ENCODE measurements at regions not wholly inside any gene's neighbourhood (a gene's known extent, or its start where the extent isn't known, plus 50 kb on each side); places are given as distances from the start of the nearest gene placed in this dataset.

DNA sequence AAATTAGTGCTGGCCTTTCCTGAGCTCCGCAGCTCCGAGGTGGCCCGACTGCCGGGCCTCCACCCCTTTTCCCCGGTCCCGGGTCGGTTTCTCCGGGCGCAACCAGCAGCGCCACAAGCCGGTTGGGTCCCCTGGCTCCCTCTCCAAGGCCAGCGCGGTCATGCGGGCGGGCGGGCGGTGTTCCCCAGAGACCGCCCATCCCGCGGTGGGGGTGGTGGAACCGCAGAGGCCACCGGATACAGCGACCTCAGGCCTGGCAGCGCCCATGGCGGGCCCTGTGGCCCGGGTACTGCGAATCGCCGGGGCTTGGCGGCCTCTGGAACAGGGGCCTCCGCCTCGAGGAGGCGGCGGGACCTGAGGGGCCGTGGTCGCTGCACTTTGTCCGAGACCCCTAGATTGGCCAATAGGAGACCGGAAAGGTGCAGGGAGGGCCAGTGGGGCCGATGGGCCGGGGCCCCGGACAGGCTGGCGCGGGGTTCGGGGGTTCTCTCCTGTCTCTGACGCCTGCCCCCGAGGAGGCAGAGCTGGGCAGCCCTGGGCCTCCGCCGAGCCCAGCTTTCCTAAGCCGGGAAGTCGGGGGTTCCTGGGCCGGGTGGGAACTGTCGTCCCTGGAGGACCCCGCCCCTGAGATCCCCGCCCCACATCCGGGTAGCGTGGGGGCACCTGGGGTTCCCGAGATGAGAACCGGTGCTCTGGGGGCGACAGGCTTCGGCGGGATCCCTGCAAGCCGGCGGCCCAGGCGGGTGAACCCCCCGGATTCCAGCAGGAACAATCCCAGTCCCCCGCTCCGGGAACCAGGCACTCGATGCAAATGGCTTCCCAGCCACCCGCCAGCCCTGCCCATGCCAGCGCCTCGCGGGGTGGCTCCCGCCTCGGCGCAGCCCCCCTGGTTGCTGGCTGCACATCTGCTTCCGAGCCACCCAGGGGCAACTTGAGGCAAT is 293.9 kb downstream of the ZSWIM6 start:
- peak overlapping the region; percentile 76 for H3K4ac ChIP-seq (ENCODE audit: low read length)
- peak overlapping the region; percentile 12 for H3K14ac ChIP-seq (ENCODE audit: low read length)
- peak overlapping the region; percentile 79 for H2AK5ac ChIP-seq (ENCODE audit: low read depth, low read length)
- H3K9me3 ChIP-seq (replicated peaks in 1 of 2; ENCODE audit: control insufficient read depth in 2 of 2, insufficient read depth in 1 of 2, low read depth in 1 of 2, low read length in 2 of 2) = no peaks in the 10 kb centered on the region
- no peak overlapping the region for H4K91ac ChIP-seq (ENCODE audit: low read depth, low read length, poor library complexity)
- H3K36me3 ChIP-seq (replicated peaks in 1 of 2; ENCODE audit: control insufficient read depth in 2 of 2, insufficient read depth in 2 of 2, low read length in 2 of 2) = no peaks in the 10 kb centered on the region
- H3K4me3 ChIP-seq (ENCODE audit: low read length in 2 of 2) = peak overlapping the region in 1 of 2 donors; percentile 71
- H3K23ac ChIP-seq (ENCODE audit: low read depth, low read length, poor library complexity) = no peak overlapping the region
- peak overlapping the region; percentile 78 for H3K9ac ChIP-seq (ENCODE audit: low read depth, low read length, poor library complexity)
- peak overlapping the region; percentile 69 for H3K4me2 ChIP-seq (ENCODE audit: insufficient read depth, low read length, poor library complexity, severe bottlenecking)
- no CpG with 5 or more reads among the region's 76 CpGs for WGBS, 2 donors (ENCODE audit: extremely low coverage in 2 of 2, insufficient read length in 2 of 2, insufficient replicate concordance in 1 of 2)
- peak overlapping the region; percentile 95 for H3K18ac ChIP-seq (ENCODE audit: low read length)
- no peaks in the 10 kb centered on the region for H3K27me3 ChIP-seq (ENCODE audit: control insufficient read depth in 3 of 3, insufficient read depth in 3 of 3, low read depth in 1 of 3, low read length in 3 of 3)
- H2AFZ ChIP-seq (ENCODE audit: low read length) = peak overlapping the region; percentile 80
- peaks cover 5 to 20% of the 10 kb centered on the region in 2 donors for H3K4me1 ChIP-seq (ENCODE audit: control insufficient read depth in 2 of 2, insufficient read depth in 1 of 2, low read depth in 1 of 2, low read length in 2 of 2)
- no peak overlapping the region for H3K27ac ChIP-seq (replicated peaks; ENCODE audit: low read length)
- H4K8ac ChIP-seq (ENCODE audit: low read depth, low read length) = peak overlapping the region; percentile 43
- peak overlapping the region; percentile 74 for H2BK15ac ChIP-seq (ENCODE audit: low read length)
- peaks cover 2% of the 10 kb centered on the region for H3K79me1 ChIP-seq (ENCODE audit: low read depth, low read length)
- H2BK120ac ChIP-seq (ENCODE audit: low read depth, low read length) = peak overlapping the region; percentile 61
- H2BK5ac ChIP-seq (ENCODE audit: low read length) = peak overlapping the region; percentile 95
- H2BK12ac ChIP-seq (ENCODE audit: low read length) = peak overlapping the region; percentile 17
- DNase-seq (ENCODE audit: low spot score) = peak; percentile 40

- Histone ChIP-seq H3K9me3 (replicated peaks in 1 of 2; ENCODE audit: control insufficient read depth in 2 of 2, insufficient read depth in 1 of 2, low read depth in 1 of 2, low read length in 2 of 2) (no peaks in the 10 kb centered on the region), H3K4ac (ENCODE audit: low read length) (no peak overlapping the region)
These were observed 294.7 kb downstream of the ZSWIM6 start for GRCh38 chr5:61626639-61627282.

DNA sequence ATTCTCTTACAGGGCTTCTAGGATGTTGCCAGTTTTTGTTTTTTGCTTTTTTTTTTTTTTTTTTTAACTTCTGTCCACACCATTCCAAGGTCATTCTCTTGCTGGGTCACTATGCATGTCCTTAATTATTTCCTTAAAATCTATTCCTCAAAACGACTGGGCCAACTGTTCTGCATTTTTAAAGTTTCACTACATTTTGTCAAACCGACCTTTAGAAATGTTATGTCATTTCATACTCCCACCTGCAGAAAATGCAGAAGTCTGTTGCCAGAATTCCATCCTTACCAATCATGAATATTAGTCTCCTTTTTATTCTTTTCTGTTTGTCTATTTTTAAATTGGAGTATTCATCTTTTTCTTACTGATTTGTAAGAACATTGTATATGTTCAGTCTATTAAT is 295.5 kb downstream of the ZSWIM6 start:
- no peaks in the 10 kb centered on the region for H3K36me3 ChIP-seq (replicated peaks in 1 of 2; ENCODE audit: control insufficient read depth in 2 of 2, insufficient read depth in 2 of 2, low read length in 2 of 2)
- H2BK5ac ChIP-seq (ENCODE audit: low read length) = no peak overlapping the region
- H3K27ac ChIP-seq (replicated peaks; ENCODE audit: low read length) = no peak overlapping the region
- no peak overlapping the region for H2BK120ac ChIP-seq (ENCODE audit: low read depth, low read length)
- no peak overlapping the region for H4K91ac ChIP-seq (ENCODE audit: low read depth, low read length, poor library complexity)
- no peak overlapping the region for H3K9ac ChIP-seq (ENCODE audit: low read depth, low read length, poor library complexity)
- no CpG with 5 or more reads among the region's 2 CpGs for WGBS, 2 donors (ENCODE audit: extremely low coverage in 2 of 2, insufficient read length in 2 of 2, insufficient replicate concordance in 1 of 2)
- H4K8ac ChIP-seq (ENCODE audit: low read depth, low read length) = no peak overlapping the region
- H3K79me1 ChIP-seq (ENCODE audit: low read depth, low read length) = peaks cover 2% of the 10 kb centered on the region
- H3K4me2 ChIP-seq (ENCODE audit: insufficient read depth, low read length, poor library complexity, severe bottlenecking) = no peak overlapping the region
- H3K4me3 ChIP-seq (ENCODE audit: low read length in 2 of 2) = no peak overlapping the region
- no peaks in the 10 kb centered on the region for H3K9me3 ChIP-seq (replicated peaks in 1 of 2; ENCODE audit: control insufficient read depth in 2 of 2, insufficient read depth in 1 of 2, low read depth in 1 of 2, low read length in 2 of 2)
- no peak overlapping the region for H2BK15ac ChIP-seq (ENCODE audit: low read length)
- H3K18ac ChIP-seq (ENCODE audit: low read length) = no peak overlapping the region
- H3K27me3 ChIP-seq (ENCODE audit: control insufficient read depth in 3 of 3, insufficient read depth in 3 of 3, low read depth in 1 of 3, low read length in 3 of 3) = no peaks in the 10 kb centered on the region
- peaks cover 10 to 26% of the 10 kb centered on the region in 2 donors for H3K4me1 ChIP-seq (ENCODE audit: control insufficient read depth in 2 of 2, insufficient read depth in 1 of 2, low read depth in 1 of 2, low read length in 2 of 2)
- H3K4ac ChIP-seq (ENCODE audit: low read length) = no peak overlapping the region
- H2AFZ ChIP-seq (ENCODE audit: low read length) = no peak overlapping the region
- DNase-seq (ENCODE audit: low spot score) = no peak
- H3K14ac ChIP-seq (ENCODE audit: low read length) = no peak overlapping the region
- H3K23ac ChIP-seq (ENCODE audit: low read depth, low read length, poor library complexity) = no peak overlapping the region
- no peak overlapping the region for H2BK12ac ChIP-seq (ENCODE audit: low read length)
- H2AK5ac ChIP-seq (ENCODE audit: low read depth, low read length) = no peak overlapping the region

More at GRCh38 chr5:61626639-61627282, 294.7 kb downstream of the ZSWIM6 start:
- peaks cover 2% of the 10 kb centered on the region for H3K79me1 ChIP-seq (ENCODE audit: low read depth, low read length)
- no peaks in the 10 kb centered on the region for H3K36me3 ChIP-seq (replicated peaks in 1 of 2; ENCODE audit: control insufficient read depth in 2 of 2, insufficient read depth in 2 of 2, low read length in 2 of 2)
- H3K14ac ChIP-seq (ENCODE audit: low read length) = no peak overlapping the region
- no peak overlapping the region for H3K4me2 ChIP-seq (ENCODE audit: insufficient read depth, low read length, poor library complexity, severe bottlenecking)
- peak overlapping the region; percentile 79 for H2AK5ac ChIP-seq (ENCODE audit: low read depth, low read length)
- no CpG with 5 or more reads among the region's 10 CpGs for WGBS, 2 donors (ENCODE audit: extremely low coverage in 2 of 2, insufficient read length in 2 of 2, insufficient replicate concordance in 1 of 2)
- H3K27ac ChIP-seq (replicated peaks; ENCODE audit: low read length) = no peak overlapping the region
- H4K91ac ChIP-seq (ENCODE audit: low read depth, low read length, poor library complexity) = no peak overlapping the region
- peaks cover 10 to 25% of the 10 kb centered on the region in 2 donors for H3K4me1 ChIP-seq (ENCODE audit: control insufficient read depth in 2 of 2, insufficient read depth in 1 of 2, low read depth in 1 of 2, low read length in 2 of 2)
- H2BK5ac ChIP-seq (ENCODE audit: low read length) = no peak overlapping the region
- no peak overlapping the region for H2AFZ ChIP-seq (ENCODE audit: low read length)
- DNase-seq (ENCODE audit: low spot score) = no peak
- no peak overlapping the region for H3K9ac ChIP-seq (ENCODE audit: low read depth, low read length, poor library complexity)
- no peaks in the 10 kb centered on the region for H3K27me3 ChIP-seq (ENCODE audit: control insufficient read depth in 3 of 3, insufficient read depth in 3 of 3, low read depth in 1 of 3, low read length in 3 of 3)
- H2BK12ac ChIP-seq (ENCODE audit: low read length) = peak overlapping the region; percentile 17
- H4K8ac ChIP-seq (ENCODE audit: low read depth, low read length) = no peak overlapping the region
- no peak overlapping the region for H3K23ac ChIP-seq (ENCODE audit: low read depth, low read length, poor library complexity)
- peak overlapping the region; percentile 74 for H2BK15ac ChIP-seq (ENCODE audit: low read length)
- peak overlapping the region; percentile 9 for H2BK120ac ChIP-seq (ENCODE audit: low read depth, low read length)
- no peak overlapping the region for H3K4me3 ChIP-seq (ENCODE audit: low read length in 2 of 2)
- H3K18ac ChIP-seq (ENCODE audit: low read length) = peak overlapping the region; percentile 95

- no peak overlapping the region for H3K14ac ChIP-seq (ENCODE audit: low read length)
These were observed 298.9 kb downstream of the ZSWIM6 start for GRCh38 chr5:61630908-61631307.

More at GRCh38 chr5:61630908-61631307, 298.9 kb downstream of the ZSWIM6 start:
- Histone ChIP-seq H3K36me3 (replicated peaks in 1 of 2; ENCODE audit: control insufficient read depth in 2 of 2, insufficient read depth in 2 of 2, low read length in 2 of 2) (no peaks in the 10 kb centered on the region), H2AFZ (ENCODE audit: low read length) (peak overlapping the region; percentile 87), H3K4ac (ENCODE audit: low read length) (no peak overlapping the region), H2AK5ac (ENCODE audit: low read depth, low read length) (no peak overlapping the region), H3K23ac (ENCODE audit: low read depth, low read length, poor library complexity) (no peak overlapping the region), H3K4me1 (ENCODE audit: control insufficient read depth in 2 of 2, insufficient read depth in 1 of 2, low read depth in 1 of 2, low read length in 2 of 2) (peaks cover 7 to 9% of the 10 kb centered on the region in 2 donors), H3K18ac (ENCODE audit: low read length) (no peak overlapping the region), H3K9ac (ENCODE audit: low read depth, low read length, poor library complexity) (no peak overlapping the region), H3K9me3 (replicated peaks in 1 of 2; ENCODE audit: control insufficient read depth in 2 of 2, insufficient read depth in 1 of 2, low read depth in 1 of 2, low read length in 2 of 2) (no peaks in the 10 kb centered on the region), H2BK12ac (ENCODE audit: low read length) (no peak overlapping the region), H2BK5ac (ENCODE audit: low read length) (no peak overlapping the region), H3K79me1 (ENCODE audit: low read depth, low read length) (peaks cover 2% of the 10 kb centered on the region), H3K4me3 (ENCODE audit: low read length in 2 of 2) (no peak overlapping the region), H3K27me3 (ENCODE audit: control insufficient read depth in 3 of 3, insufficient read depth in 3 of 3, low read depth in 1 of 3, low read length in 3 of 3) (no peaks in the 10 kb centered on the region), H4K8ac (ENCODE audit: low read depth, low read length) (no peak overlapping the region), H2BK120ac (ENCODE audit: low read depth, low read length) (no peak overlapping the region), H3K27ac (replicated peaks; ENCODE audit: low read length) (no peak overlapping the region), H2BK15ac (ENCODE audit: low read length) (no peak overlapping the region), H4K91ac (ENCODE audit: low read depth, low read length, poor library complexity) (no peak overlapping the region), H3K4me2 (ENCODE audit: insufficient read depth, low read length, poor library complexity, severe bottlenecking) (no peak overlapping the region)
- no peak for DNase-seq (ENCODE audit: low spot score)
- WGBS, 2 donors (ENCODE audit: extremely low coverage in 2 of 2, insufficient read length in 2 of 2, insufficient replicate concordance in 1 of 2) = no CpG with 5 or more reads among the region's 2 CpGs
